ENCODE measurements at regions not wholly inside any gene's neighbourhood (a gene's known extent, or its start where the extent isn't known, plus 50 kb on each side); places are given as distances from the start of the nearest gene placed in this dataset.

DNA sequence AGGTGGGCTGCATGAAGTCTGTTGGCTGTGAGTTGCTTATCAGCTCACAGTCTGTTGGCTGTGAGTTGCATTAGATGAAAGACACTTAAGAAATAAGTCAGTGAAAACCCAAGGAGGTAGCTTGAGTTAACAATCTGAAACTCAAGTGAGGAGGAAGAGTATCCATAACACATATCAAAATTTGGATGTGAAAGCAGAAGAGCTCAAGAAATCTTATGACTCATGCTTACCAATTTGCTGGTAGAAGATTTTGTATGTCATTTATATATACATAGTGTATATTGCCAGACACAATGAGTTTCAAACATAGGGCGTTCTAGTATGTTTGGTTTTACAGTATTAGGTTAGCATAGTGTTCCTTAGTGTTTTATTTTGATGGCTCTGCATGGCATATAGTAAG lies 107.4 kb downstream of the DDIT4L start:
- DNase-seq = no peak

DNA sequence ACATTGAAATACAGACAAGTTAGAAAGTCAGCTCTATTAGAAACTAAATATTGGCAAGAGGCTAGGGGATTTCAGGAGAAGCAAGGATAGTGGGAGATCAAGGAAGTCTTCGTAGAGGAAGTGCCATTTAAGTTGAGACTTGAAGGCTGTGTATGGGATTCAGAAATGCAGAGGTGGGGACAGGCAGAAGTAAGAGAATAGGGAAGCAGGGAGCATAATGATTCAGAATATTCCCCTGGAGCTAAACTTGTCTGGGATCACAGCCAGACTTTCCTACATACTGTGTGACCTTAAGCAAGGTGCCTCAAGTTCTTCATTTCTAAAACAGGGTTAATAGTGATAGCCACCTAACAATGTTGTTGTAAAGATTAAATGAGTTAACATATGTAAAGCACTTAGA lies 108.8 kb downstream of the DDIT4L start:
- no peak for DNase-seq

DNA sequence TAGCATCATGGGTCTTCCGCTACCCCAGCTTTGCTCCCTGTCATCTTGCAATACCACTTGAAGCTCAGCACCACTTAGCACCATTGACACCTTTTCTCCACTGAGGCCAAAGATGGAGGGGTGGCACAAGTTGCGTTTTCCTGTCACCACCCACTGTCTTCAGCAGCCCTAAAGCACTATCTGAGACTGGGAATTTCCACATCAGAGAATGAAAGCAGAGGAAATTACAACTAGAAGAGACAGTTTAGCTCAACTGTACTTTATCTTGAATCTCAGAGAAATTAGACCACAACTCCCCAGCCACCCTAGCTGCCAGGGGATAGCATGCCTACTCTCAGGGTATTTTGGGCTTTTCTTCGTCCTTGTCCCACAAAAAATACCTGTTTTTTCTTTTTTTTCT lies 111.0 kb downstream of the DDIT4L start:
- DNase-seq = no peak

DNA sequence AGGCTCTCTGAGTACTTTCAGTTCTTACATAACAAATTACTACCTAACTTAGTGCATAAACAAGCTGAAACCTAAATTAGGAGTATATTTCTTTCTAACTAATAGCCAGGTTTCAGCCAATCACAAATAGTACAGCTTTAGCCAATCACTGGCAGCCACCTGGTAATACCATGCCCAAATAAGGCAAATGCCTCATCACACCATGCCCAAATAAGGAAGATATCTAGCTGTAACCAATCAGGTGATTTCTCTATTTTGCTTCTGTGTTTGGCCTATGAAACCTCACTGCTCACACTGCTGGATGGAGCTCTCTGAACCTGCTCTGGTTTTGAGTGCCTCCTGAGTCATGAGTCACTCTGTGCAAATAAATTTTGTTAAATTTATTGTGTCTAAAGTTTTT lies 113.5 kb downstream of the DDIT4L start:
- DNase-seq = peak; percentile 20

DNA sequence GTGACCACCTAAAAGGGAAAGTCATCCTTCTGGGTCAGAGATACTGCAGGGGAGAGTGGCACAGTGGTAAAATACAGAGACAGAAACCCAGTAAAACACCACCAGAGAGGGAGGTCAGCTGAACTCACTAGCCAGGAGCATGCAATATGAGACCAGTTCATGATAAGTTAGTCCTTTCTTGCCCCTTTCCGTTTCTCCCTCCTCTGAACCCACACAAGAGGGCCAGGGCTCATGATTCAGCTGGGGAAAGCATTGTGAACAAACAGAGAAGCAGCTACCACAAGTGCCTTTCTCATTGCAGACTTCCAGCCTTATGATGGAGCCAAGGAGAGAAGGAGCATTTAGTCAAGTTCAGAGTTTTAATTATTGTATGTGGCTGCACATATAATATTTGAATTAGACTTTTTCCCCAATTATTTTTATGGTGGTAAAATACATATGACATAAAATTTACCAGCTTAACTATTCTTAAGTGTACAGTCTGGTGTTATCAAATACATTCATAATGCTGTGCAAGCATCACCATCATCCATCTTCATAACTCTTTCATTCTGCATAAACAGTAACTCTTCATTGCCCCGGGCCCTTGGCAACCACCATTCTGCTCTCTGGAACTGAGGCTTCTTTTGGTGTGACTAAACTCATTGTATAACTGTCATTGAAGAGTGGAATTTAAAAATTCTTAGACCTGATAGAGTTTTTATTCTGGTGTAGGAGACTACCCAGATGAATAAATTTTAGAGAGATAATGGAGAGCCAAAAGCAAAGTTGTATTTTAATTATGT lies 114.6 kb downstream of the DDIT4L start:
- DNase-seq = no peak

DNA sequence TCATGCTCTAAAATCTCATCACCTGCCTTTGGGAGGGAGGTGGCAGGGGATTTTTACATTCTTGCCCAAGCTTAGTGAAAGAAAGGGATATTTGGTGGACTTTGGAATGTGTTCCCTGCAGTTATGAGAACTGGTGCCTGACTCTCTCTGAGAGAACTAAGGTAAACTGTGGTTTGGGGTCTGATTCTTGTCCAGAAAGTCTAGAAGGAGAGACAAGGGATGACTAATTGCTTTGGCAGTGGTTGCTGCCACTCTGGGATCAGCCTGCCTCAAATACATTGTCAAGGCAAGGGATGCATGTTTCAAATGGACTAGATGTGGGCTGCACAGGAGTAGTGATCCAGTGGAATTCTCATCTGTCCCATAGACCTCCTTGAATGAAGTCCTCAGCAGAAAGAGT lies 115.2 kb downstream of the DDIT4L start:
- no peak for DNase-seq

DNA sequence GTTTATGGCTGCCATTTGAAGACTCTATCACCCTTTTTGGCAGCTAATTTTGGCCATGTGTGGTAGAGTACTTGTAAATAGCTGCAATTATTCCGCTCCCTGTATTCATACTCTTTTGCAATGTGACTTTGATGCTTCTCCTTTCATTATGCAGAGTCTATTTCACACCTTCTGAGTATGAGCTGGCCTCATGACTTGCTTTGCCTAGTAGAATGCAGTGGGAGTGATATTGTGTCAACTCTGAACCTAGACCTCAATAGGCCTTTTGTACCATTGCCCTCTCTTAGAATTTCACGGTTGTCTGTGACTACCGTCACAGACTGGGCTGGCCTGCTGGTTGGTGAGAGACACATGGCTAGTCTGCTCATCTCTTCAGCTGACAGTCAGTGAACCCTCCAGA lies 118.8 kb downstream of the DDIT4L start:
- no peak for DNase-seq

DNA sequence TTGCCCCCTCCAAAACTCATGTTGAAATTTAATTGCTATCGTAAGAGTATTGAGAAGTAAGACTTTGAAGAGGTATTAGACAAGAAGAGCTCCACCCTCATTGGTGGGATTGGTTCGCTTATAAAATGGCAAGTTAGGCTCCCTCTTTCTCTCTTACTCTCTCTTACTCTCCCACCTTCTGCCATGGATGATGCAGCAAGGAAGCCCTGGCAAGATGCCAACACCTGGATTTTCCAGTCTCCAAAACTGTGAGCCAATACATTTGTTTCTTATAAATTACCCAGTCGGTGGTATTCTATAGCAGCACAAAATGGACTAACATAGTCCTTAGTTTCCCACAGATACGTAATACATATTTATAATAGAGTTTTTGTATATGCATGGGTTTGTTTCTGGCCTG lies 119.4 kb downstream of the DDIT4L start:
- DNase-seq = no peak

DNA sequence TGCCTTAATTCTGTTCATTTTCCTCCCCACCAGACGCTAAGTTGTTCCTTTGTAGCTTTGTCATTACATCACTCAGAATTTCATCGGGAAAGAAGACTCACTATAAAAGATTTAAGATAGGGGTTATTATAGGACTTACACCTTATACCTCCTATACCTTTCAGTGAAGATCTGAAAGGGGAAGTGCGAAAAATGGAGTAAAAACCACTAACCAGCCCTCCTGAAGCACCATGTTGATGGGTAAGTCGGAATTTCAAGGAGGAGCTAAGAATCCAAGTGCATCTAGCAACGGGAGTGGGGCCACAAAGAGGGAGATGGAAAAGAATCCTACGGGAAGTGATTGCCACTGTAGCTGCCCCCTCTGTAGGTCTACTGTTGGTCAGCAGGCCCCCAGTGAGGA lies 119.1 kb upstream of the H2AZ1 start:
- DNase-seq = no peak

DNA sequence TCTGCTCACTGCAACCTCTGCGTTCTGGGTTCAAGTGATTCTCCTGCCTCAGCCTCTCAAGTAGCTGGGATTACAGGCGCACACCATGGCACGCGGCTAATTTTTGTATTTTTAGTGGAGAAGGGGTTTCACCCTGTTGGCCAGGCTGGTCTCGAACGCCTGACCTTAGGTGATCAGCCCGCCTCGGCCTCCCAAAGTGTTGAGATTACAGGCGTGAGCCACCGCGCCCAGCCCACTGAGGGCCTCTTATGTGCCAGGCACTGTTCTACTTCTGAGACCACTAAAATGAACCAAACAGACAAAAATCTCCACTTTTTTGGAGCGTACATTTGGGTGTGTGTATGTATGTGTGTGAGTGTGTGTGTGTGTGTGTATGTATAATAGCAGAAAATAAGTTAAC lies 117.2 kb upstream of the H2AZ1 start:
- no peak for DNase-seq

DNA sequence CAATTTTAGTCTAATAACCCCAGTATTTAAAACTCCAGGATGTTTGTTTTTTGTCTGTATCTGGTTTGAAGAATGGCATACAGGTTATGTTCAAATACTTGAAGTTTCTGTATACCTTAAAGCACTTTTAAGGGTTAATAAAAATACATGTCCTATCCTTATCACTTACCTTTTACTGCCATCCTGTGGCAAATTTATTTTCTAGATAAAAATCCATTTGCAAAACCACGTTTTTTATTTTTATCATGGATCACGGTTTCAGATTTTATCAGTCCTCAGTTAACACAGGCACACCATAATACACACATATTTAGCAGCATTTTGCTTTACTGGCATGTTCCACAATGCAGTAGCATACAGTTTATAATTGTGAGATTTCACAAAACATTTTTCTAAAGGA lies 113.3 kb upstream of the H2AZ1 start:
- no peak for DNase-seq

DNA sequence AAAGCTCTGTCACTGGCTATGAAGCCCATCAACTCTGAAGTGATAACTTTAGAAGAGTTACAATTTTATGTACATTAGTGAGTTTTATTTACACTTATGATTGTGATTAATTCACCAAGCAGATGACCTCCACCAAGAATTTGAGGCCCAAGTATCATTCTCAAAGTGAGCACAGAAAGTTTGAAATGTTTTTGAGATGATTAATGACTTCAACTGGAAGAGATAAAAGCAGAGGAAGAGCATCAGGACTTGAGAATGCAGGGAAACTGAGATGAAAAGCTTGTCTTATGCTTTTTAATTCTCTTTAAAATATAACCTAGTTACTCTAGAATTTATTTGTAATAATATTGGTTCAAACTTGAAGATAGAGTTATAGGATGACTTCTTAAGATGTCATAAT lies 112.8 kb upstream of the H2AZ1 start:
- DNase-seq = no peak

DNA sequence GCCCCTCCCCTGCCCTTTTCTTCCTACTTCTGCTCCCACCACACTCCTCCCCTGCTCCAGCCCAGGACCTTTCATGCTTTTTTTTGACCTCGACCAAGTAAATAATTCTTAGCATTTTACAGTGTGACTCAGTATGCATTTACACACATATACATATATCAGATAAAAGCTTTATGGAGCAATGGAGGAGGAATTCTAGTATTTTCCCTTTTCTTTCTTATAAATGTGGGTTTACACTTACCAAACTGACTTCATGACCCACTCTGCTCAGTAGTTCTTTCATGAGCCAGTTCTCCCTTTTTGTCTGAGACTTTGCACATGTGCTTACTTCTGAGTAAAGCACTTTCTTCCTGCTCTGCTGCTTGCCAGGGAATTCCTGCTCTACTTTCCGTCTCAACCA lies 111.8 kb upstream of the H2AZ1 start:
- no peak for DNase-seq

DNA sequence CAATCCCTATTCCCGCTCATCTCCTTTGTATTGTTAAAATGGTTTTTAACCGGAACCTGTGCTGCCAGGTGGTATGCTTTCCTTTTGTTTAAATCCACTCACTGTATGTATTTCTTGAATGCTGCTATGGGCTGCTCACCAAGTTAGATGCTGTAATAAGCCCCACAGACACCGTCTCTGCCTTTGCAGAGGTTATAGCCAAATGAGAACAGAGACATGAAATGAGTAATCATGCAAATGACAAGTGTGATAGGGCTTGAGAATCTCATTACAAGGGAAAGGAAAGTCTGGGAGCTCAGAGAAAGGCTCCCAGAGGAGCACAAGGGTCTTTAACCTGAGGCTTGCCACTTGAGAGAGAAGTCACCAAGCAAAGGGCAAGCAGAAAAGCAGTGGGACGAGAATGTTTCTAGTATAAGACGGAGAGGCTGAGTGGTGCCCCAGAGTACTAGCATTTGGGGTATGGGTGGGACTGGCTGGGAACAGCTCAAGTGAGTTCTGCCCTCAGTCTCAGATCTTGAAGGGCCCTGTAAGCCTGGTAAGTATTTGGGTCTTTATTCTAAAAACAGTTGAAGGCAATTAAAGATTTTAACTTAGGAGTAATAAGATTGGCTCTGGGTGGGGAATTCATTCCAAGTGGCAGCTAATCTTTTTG lies 110.8 kb upstream of the H2AZ1 start:
- no peak for DNase-seq

DNA sequence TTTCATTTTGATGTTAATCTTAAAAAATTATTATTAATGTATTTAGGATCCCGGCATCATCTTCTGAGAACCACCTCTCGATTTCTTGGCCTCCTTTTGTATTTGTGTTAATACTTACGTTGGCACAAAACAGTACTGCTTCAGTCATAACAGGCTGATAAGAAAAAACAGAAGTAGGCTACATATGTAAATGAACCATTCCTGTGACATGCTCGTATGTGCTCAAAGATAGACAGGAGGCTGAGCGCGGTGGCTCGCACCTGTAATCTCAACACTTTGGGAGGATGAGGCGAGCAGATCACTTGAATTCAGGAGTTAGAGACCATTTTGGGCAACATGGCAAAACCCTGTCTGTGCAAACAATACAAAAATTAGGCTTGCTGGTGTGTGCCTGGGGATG lies 109.4 kb upstream of the H2AZ1 start:
- no peak for DNase-seq

DNA sequence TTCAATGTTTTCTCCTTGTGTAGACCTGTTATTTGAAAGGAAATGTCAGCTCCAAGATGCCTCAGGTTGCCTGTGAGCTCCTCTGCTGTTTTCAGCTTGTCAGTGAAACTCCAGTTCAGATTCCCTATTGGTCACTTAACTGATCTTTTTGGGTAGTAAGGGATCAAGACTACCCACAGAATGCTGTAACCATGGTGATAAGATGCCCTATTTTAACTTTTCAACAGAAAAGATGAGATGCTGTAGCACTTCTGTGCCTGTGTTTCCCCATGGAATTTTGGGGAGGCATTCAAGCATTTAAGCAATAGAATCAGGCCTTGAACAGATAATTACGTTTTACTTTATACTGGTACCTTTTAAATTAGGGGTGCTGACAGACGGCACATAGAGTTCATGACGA lies 106.6 kb upstream of the H2AZ1 start:
- DNase-seq = no peak

DNA sequence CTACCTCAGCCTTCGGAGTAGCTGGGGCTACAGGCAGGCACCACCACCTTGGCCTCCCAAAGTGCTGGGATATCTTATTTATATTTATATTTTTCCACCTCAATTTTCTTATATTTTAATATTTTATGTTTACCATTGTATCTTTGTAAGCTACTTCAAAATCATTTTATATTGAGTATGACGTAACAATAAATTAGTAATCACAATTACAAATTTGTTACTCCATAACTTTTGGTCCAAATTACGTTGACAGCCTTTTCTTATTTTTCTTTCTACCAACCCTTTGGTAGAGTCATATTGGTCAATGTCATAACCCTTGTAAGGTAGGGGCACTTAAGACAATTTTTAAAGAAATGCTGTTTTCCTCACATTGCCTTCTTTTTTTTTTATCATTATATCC lies 104.0 kb upstream of the H2AZ1 start:
- no peak for DNase-seq

DNA sequence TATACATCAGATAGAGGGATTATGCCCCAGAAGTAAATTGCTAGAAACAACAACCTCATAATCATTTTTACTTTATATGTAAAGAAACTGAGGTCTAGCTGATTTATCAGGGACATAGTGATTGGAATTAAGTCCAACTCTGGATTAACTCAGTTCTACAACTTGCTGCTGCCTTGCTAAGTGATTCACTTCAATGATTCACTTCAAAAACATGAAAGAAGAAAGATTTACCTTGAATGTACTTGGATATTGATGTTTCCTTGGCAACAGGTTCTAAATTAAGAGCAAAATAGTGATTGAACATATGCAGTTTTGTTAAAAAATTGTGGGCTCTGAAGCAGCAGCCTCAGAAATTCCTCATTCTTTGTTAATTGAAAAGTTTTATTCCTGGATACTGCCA lies 99.8 kb upstream of the H2AZ1 start:
- DNase-seq = no peak

DNA sequence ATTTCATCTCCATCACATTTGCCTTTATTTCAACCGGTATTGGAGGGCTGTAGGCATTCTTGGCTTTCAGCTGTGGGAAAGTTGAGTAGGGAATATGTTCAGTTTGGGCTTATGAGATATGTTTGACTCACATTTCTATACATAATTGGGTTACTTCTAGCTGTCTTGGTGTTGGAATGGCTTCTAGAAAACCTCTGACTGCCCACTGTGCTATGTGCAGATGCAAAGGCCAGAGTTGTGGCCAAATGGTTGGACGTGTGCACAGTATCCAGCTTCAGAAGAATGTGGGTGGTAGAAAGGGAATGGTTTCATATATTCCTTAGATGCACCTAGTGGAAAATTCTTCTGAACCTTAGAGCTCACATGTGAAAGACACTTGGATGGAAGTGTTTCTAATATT lies 92.6 kb upstream of the H2AZ1 start:
- DNase-seq = no peak

DNA sequence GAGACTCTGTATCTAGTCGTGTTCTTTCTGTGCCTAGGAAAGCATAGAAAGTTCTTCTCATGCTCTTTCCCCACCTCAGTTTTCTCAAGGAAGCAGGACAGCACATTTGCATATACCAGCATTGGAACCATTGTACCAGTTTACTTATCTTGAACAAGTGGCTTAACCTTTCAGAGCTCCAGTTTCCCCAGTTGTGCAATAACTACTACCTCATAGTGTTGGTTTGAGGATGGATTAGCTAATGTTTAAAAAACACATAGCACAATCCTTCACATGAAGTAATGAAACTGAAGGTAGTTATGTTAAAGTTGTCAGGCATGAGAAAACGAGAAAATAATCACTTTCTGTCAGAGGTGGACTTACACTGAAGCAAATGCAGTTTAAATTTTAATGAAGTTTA lies 92.2 kb upstream of the H2AZ1 start:
- DNase-seq = no peak

DNA sequence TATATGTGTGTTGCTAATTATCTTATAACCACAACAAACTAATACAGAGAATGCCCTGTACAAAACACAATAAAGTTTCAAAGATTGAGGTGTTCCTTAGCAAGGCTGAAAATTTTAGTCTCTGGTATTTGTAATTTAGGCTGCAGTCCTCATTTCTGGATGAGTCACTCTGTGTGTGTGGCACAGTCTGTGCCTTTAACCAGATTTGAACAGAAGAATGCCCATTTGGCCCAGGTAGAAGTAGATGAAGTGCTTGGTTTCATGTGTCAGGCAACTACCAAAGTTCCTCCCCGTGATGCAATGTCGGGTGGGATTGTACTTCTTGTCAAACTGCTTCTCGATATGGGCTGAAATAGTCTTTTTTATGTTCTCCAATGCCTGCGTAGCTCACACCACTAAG lies 91.6 kb upstream of the H2AZ1 start:
- DNase-seq = no peak

DNA sequence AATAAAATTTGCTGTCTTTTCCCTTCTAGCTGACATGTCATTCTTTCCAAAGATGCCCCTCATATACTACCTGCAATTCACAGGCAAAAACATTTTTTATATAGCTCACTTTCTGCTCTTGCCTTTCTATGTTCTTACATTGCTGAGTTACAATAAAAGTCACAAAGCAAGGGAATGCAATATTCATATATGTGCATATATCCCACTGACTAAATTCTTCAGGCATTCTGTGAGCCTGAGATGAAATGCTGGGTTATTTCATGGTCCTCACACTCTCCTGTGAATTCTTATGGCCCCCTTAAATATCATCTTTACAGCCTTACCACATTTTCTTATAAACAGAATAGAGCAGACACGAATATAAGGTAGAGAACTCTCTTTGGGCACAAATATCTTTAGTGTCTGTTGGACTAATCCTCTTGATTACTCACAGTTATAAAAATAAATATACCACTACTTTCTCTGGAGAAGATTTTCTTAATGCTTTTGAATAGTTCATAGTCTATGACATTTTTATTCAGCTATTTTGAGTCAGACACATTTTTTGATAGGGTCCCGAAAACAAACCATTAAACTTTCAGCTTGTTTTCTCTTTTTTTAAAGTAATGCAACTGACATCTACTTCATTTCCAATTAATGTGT lies 84.1 kb upstream of the H2AZ1 start:
- no peak for DNase-seq

DNA sequence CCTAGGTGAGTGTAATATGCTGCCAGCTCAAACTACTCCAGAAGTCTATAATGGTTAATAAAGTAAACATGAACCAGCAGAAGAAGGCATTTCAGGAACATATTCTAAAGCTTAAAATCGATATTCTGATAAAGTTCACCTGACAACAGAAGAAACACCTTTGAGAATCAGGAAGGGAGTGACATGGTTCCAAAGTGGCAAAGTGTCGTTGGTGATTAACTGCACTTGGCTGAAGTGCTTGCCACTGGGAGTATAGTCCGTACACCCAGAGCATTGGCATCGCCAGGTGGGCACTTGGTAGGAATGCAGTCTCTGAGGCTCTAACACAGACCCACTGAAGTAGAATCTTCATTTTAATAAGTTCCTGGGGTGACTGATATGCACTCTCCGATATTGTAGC lies 76.0 kb upstream of the H2AZ1 start:
- no peak for DNase-seq

DNA sequence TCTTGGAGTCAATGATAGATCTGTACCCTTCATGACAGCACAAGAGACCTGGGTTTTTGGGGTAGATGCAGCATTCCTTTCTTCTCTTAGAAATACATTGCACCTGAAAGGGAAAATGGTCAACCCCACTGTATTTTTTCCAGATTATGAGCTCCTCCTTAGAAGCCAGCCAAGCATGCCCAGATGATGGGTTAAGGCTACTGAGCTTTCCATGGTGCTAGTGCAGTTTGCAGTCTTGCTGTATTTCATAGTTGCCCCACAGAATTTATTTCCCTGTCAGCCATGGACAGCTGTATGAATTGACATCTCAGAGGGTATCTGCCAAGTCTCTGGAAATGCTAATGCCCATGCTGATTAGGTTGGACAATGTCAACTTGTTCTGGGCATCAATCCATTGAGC lies 73.7 kb upstream of the H2AZ1 start:
- no peak for DNase-seq

DNA sequence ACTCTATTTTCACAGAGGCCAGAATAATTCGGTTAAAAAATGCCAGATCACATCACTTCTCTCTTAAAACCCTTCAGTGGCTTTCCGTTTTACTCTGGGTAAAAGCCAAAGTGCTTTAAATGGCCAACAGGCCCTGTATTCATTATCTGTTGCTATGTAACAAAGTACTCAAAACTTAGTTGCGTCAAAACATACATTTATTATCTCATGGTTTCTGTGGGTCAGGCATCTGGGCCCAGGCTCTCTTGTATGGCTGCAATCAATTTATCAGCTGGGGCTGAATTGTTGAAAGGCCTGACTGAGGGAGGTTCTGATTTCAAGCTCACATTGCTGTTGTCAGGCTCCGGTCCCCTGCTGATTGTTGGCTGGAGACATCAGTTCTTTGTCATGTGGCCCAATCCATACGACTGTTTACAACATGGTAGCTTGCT lies 72.7 kb upstream of the H2AZ1 start:
- DNase-seq = no peak
